Subcutaneous abdominal adipose tissue (tissue), 5 donors: ENCODE measurements at regions not wholly inside any gene's neighbourhood (a gene's known extent, or its start where the extent isn't known, plus 50 kb on each side); places are given as distances from the start of the nearest gene placed in this dataset.

Source experiments
- H3K27ac ChIP-seq: one replicate; pipeline ENCODE4 v1.7.0; 2013; ENCODE audit warnings: low read depth, mild to moderate bottlenecking, inconsistent platforms, low read length, moderate library complexity
- H3K27me3 ChIP-seq, 5 donors: one replicate each; pipeline ENCODE4 v1.7.0; 2013; ENCODE audit warnings: low read length in 5 of 5, inconsistent platforms in 1 of 5; ENCODE audit not compliant: control insufficient read depth in 5 of 5, insufficient read depth in 4 of 5
- H3K36me3 ChIP-seq, 5 donors: one replicate each; pipeline ENCODE4 v1.7.0; 2013; ENCODE audit warnings: low read length in 5 of 5; ENCODE audit not compliant: control insufficient read depth in 5 of 5, insufficient read depth in 5 of 5
- H3K4me1 ChIP-seq, 5 donors: one replicate each; pipeline ENCODE4 v1.7.0; 2013; ENCODE audit warnings: low read length in 5 of 5, mild to moderate bottlenecking in 3 of 5, moderate library complexity in 1 of 5; ENCODE audit not compliant: control insufficient read depth in 5 of 5, insufficient read depth in 5 of 5
- H3K4me3 ChIP-seq, 5 donors: one replicate each; pipeline ENCODE4 v1.7.0; 2013; ENCODE audit warnings: low read length in 5 of 5, low read depth in 1 of 5
- H3K9ac ChIP-seq, 5 donors: one replicate each; pipeline ENCODE4 v1.7.0; 2013; ENCODE audit warnings: low read length in 5 of 5, mild to moderate bottlenecking in 4 of 5, moderate library complexity in 3 of 5
- H3K9me3 ChIP-seq, 5 donors: one replicate each; pipeline ENCODE4 v1.7.0; 2013; ENCODE audit warnings: low read length in 5 of 5; ENCODE audit not compliant: control insufficient read depth in 5 of 5
- donor health status: healthy.
- donor health status: healthy.
- donor health status: healthy.
- donor health status: healthy.
- donor health status: healthy.

DNA sequence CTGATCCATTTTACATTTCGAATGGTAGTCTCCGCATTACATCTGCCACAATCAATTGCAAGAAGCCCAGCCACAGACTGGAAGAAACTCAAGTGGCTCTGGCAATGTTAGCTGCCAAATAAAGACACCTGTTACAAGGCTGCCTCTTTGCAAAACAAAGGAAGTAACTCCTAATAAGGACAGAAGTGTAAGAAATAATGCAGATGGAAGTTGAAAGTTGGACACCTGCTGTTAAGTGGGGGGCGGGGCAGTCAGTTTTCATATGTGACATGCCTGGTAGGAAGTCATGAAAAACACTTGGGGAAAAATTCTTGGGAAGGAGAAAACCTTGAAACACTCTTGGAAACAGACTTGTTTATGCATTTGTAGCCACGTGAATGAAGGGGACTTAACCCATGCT, 54.1 kb upstream of the ATP2C1 start:
- H3K27me3 ChIP-seq: no peaks in the 10 kb centered on the region
- H3K36me3 ChIP-seq: no peaks in the 10 kb centered on the region
- no peaks in the 10 kb centered on the region for H3K9me3 ChIP-seq
- no peak overlapping the region for H3K4me3 ChIP-seq
- H3K9ac ChIP-seq: no peak overlapping the region
- peaks cover 0 to 34% (median 25%) of the 10 kb centered on the region in 5 donors for H3K4me1 ChIP-seq
- peak overlapping the region; percentile 61 for H3K27ac ChIP-seq

DNA sequence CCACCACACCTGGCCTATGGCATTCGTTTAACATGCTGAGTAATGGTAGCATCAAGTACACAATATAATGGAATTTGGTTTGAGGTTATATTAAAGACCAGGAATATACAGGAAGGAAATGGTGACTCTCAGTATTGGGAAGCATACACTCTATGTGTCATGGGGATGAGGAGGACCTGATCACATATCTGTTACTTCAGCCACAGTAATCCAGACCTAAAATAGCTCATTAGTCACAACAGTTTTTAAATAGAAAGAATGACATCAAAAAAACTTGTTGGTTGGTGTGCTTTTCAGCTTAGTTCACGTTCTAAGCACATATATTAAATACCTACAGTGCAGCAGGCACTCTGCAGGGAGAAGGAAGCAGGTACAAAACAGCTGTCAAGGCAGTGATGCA, 52.5 kb upstream of the ATP2C1 start:
- Histone ChIP-seq H3K27me3 (no peaks in the 10 kb centered on the region), H3K4me1 (peaks cover 0 to 23% (median 14%) of the 10 kb centered on the region in 5 donors), H3K36me3 (no peaks in the 10 kb centered on the region), H3K27ac (no peak overlapping the region), H3K9ac (no peak overlapping the region), H3K9me3 (no peaks in the 10 kb centered on the region), H3K4me3 (no peak overlapping the region)

- H3K4me1 ChIP-seq: peaks cover 0 to 22% (median 14%) of the 10 kb centered on the region in 5 donors
- H3K9ac ChIP-seq: no peak overlapping the region
- no peaks in the 10 kb centered on the region for H3K27me3 ChIP-seq
- H3K27ac ChIP-seq: peak overlapping the region; percentile 18
- H3K9me3 ChIP-seq: no peaks in the 10 kb centered on the region
- no peaks in the 10 kb centered on the region for H3K36me3 ChIP-seq
- no peak overlapping the region for H3K4me3 ChIP-seq
Observed at GRCh38 chr3:130843441-130843840, 50.4 kb upstream of the ATP2C1 start.
